Skeletal muscle tissue (tissue), 3 donors: ENCODE measurements at regions not wholly inside any gene's neighbourhood (a gene's known extent, or its start where the extent isn't known, plus 50 kb on each side); places are given as distances from the start of the nearest gene placed in this dataset.

ENCODE experiments used
- H3K27ac ChIP-seq: one replicate; pipeline ENCODE4 v1.7.0; 2013; ENCODE audit warnings: mild to moderate bottlenecking, low read depth, low read length, inconsistent platforms
- H3K27me3 ChIP-seq, 3 donors: one replicate each; pipeline ENCODE4 v1.7.0; 2013; ENCODE audit warnings: low read length in 3 of 3; ENCODE audit not compliant: control insufficient read depth in 3 of 3, insufficient read depth in 3 of 3
- H3K36me3 ChIP-seq, 3 donors: one replicate each; pipeline ENCODE4 v1.7.0; 2013; ENCODE audit warnings: low read length in 3 of 3; ENCODE audit not compliant: control insufficient read depth in 3 of 3, insufficient read depth in 3 of 3
- H3K4me1 ChIP-seq, 3 donors: one replicate each; pipeline ENCODE4 v1.7.0; 2013; ENCODE audit warnings: low read length in 3 of 3, mild to moderate bottlenecking in 3 of 3; ENCODE audit not compliant: control insufficient read depth in 3 of 3, insufficient read depth in 3 of 3
- H3K4me3 ChIP-seq, 3 donors: one replicate each; pipeline ENCODE4 v1.7.0; 2013; ENCODE audit warnings: low read length in 3 of 3
- H3K9ac ChIP-seq, 3 donors: one replicate each; pipeline ENCODE4 v1.7.0; 2013; ENCODE audit warnings: low read length in 3 of 3, mild to moderate bottlenecking in 3 of 3, moderate library complexity in 2 of 3, low read depth in 1 of 3
- H3K9me3 ChIP-seq, 3 donors: one replicate each; pipeline ENCODE4 v1.7.0; 2013; ENCODE audit warnings: low read length in 3 of 3; ENCODE audit not compliant: control insufficient read depth in 3 of 3
- donor health status: Osteomylitis.

- Histone ChIP-seq H3K4me3 (no peak overlapping the region), H3K27me3 (no peaks in the 10 kb centered on the region), H3K4me1 (no peaks in the 10 kb centered on the region), H3K9me3 (no peaks in the 10 kb centered on the region), H3K9ac (no peak overlapping the region), H3K36me3 (no peaks in the 10 kb centered on the region), H3K27ac (no peak overlapping the region)
These were observed 565.2 kb upstream of the SLIT2 start for GRCh38 chr4:19686456-19686855.

DNA sequence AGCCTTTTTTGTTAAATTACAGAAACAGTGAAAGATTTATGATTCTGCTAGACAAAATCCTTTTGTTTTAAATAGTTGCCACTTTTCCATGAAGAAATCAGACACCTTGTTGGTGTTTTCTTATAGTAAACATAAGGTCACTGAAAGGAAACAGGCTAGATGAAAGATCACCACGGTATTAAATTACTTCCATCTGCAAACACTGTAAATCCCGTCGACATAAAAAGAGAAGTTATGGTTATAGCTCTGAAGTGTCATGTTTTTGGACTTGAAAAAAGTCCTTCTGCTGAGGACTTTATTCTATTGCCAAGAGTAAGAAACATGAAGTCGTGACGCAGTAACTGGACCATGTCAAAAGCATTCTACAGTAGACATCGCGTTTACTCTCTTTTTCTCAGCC is 567.6 kb upstream of the SLIT2 start:
- Histone ChIP-seq H3K9me3 (no peaks in the 10 kb centered on the region), H3K9ac (no peak overlapping the region), H3K27ac (no peak overlapping the region), H3K4me3 (no peak overlapping the region), H3K36me3 (no peaks in the 10 kb centered on the region), H3K27me3 (no peaks in the 10 kb centered on the region), H3K4me1 (no peaks in the 10 kb centered on the region)

GRCh38 chr4:19683426-19683825 is 568.3 kb upstream of the SLIT2 start:
- Histone ChIP-seq H3K4me3 (no peak overlapping the region), H3K27ac (no peak overlapping the region), H3K4me1 (no peaks in the 10 kb centered on the region), H3K9me3 (no peaks in the 10 kb centered on the region), H3K36me3 (no peaks in the 10 kb centered on the region), H3K9ac (no peak overlapping the region), H3K27me3 (no peaks in the 10 kb centered on the region)

- Histone ChIP-seq H3K4me1 (no peaks in the 10 kb centered on the region), H3K27ac (no peak overlapping the region), H3K9me3 (no peaks in the 10 kb centered on the region), H3K4me3 (no peak overlapping the region), H3K36me3 (no peaks in the 10 kb centered on the region), H3K27me3 (no peaks in the 10 kb centered on the region), H3K9ac (no peak overlapping the region)
These were observed 574.5 kb upstream of the SLIT2 start for GRCh38 chr4:19677211-19677610.

DNA sequence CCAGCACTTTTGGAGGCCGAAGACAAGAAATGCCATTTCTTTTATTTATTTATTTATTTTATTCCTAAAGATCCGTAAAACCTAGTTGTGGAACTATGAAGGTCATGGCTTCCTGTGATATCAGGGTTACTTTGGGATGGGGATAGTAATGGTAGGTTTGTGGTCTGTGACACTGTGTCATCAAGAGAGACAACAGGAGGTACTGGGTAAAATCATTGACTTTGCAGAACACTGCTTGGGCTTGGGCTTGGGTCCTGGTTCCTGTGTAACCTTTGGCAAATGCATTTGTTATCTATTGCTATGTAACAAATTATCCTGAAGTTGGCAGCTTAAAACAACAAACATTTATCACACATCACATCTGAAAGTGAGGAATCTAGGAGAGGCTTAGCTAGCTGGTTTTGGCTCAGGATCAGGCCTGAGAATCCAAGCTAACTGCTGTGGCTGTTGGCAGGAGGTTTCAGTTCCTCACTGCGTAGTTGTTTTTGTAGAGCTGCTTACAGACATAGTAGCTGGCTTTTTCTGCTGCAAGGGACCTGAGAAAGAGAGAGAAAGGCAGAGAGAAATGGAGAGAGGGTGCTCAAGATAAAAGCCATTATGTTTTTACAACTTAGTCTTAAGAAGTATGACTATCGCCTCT is 576.4 kb upstream of the SLIT2 start:
- no peaks in the 10 kb centered on the region for H3K4me1 ChIP-seq
- H3K9me3 ChIP-seq, result no peaks in the 10 kb centered on the region
- no peaks in the 10 kb centered on the region for H3K36me3 ChIP-seq
- no peak overlapping the region for H3K9ac ChIP-seq
- H3K27ac ChIP-seq, result no peak overlapping the region
- H3K27me3 ChIP-seq, result no peaks in the 10 kb centered on the region
- H3K4me3 ChIP-seq, result no peak overlapping the region

- no peaks in the 10 kb centered on the region for H3K27me3 ChIP-seq
- H3K36me3 ChIP-seq, result no peaks in the 10 kb centered on the region
- H3K27ac ChIP-seq, result no peak overlapping the region
- no peak overlapping the region for H3K4me3 ChIP-seq
- no peaks in the 10 kb centered on the region for H3K9me3 ChIP-seq
- H3K4me1 ChIP-seq, result no peaks in the 10 kb centered on the region
- no peak overlapping the region for H3K9ac ChIP-seq
These were observed 592.6 kb upstream of the SLIT2 start for GRCh38 chr4:19659101-19659500.

DNA sequence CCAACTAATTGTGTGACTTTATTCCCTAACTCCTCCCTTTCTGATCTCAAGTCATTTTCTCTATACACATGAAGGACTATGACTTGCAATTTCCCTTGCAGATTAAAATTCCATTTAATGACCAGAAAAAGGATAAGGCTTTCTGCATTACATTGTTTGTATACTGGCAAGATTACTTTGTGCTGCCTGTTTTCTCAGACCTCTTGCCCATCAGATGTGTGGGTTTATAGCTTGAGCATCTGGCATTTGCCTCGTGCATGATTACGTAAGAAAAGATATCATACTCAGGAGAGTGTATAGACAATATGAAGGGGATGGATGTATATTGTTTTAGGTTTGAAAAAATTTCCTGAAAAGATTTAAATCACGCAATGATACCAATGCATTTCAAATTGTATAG is 593.8 kb upstream of the SLIT2 start:
- no peak overlapping the region for H3K4me3 ChIP-seq
- H3K4me1 ChIP-seq, result no peaks in the 10 kb centered on the region
- no peaks in the 10 kb centered on the region for H3K36me3 ChIP-seq
- no peak overlapping the region for H3K27ac ChIP-seq
- H3K27me3 ChIP-seq, result no peaks in the 10 kb centered on the region
- H3K9ac ChIP-seq, result no peak overlapping the region
- no peaks in the 10 kb centered on the region for H3K9me3 ChIP-seq

- Histone ChIP-seq H3K9me3 (no peaks in the 10 kb centered on the region), H3K4me3 (no peak overlapping the region), H3K4me1 (no peaks in the 10 kb centered on the region), H3K27ac (no peak overlapping the region), H3K27me3 (no peaks in the 10 kb centered on the region), H3K36me3 (no peaks in the 10 kb centered on the region), H3K9ac (no peak overlapping the region)
These were observed 596.0 kb upstream of the SLIT2 start for GRCh38 chr4:19655666-19656065.

GRCh38 chr4:19650903-19651864 is 600.5 kb upstream of the SLIT2 start:
- Histone ChIP-seq H3K27ac (no peak overlapping the region), H3K4me1 (no peaks in the 10 kb centered on the region), H3K36me3 (no peaks in the 10 kb centered on the region), H3K27me3 (no peaks in the 10 kb centered on the region), H3K4me3 (no peak overlapping the region), H3K9ac (no peak overlapping the region), H3K9me3 (no peaks in the 10 kb centered on the region)

DNA sequence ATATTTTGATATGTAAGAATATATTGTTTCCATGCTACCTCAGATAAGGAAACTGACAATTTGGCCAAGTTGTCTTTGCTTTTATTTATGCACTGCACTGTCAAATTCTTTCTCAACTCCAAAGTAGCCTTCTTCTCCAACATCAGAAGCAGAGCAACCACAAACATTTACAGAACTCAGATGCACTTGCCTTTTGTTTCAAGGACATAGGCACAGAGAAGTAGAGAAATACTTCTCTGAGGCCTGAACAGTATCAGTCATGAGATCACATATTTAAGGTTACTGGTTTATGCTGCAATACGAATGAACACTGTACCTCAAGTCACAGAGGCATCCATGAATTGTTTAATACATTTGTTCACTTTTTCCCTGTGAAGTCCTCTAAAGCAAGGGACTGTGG is 606.1 kb upstream of the SLIT2 start:
- no peaks in the 10 kb centered on the region for H3K27me3 ChIP-seq
- H3K4me3 ChIP-seq, result no peak overlapping the region
- no peaks in the 10 kb centered on the region for H3K4me1 ChIP-seq
- H3K9ac ChIP-seq, result no peak overlapping the region
- H3K9me3 ChIP-seq, result no peaks in the 10 kb centered on the region
- H3K36me3 ChIP-seq, result no peaks in the 10 kb centered on the region
- H3K27ac ChIP-seq, result no peak overlapping the region
